ENCODE measurements at regions not wholly inside any gene's neighbourhood (a gene's known extent, or its start where the extent isn't known, plus 50 kb on each side); places are given as distances from the start of the nearest gene placed in this dataset.
"Not testable (repeated sequence)": the region's sequence is repeated elsewhere in the genome, so short reads cannot be mapped to it uniquely, and the experiment has no call there.

DNA sequence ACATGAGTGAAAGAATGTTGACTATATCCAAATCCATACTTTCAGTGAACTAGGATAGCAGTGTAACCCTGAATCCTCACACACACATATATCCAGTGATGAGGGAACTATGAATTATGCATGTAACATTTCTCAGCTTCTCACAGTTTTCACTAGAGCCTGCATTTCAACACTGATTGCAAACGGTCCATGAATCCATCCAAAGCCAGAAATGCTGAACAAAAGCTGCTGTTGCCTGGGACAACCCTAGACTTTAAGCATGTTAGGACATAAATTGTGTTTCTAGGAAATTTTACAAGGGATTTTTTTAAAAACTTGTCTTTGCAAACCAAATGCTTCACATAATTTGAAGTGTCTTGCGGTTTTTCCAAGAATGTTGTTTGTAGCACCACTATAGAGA lies 2010.0 kb upstream of the WWC1 start:
- TF ChIP-seq, protein P1, sequence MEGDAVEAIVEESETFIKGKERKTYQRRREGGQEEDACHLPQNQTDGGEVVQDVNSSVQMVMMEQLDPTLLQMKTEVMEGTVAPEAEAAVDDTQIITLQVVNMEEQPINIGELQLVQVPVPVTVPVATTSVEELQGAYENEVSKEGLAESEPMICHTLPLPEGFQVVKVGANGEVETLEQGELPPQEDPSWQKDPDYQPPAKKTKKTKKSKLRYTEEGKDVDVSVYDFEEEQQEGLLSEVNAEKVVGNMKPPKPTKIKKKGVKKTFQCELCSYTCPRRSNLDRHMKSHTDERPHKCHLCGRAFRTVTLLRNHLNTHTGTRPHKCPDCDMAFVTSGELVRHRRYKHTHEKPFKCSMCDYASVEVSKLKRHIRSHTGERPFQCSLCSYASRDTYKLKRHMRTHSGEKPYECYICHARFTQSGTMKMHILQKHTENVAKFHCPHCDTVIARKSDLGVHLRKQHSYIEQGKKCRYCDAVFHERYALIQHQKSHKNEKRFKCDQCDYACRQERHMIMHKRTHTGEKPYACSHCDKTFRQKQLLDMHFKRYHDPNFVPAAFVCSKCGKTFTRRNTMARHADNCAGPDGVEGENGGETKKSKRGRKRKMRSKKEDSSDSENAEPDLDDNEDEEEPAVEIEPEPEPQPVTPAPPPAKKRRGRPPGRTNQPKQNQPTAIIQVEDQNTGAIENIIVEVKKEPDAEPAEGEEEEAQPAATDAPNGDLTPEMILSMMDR (IDR thresholded peaks at IDR 0.05; ENCODE audit: low read depth, low read length) = no peak
- no peak for DNase-seq (ENCODE audit: extremely low read depth, low read depth)

DNA sequence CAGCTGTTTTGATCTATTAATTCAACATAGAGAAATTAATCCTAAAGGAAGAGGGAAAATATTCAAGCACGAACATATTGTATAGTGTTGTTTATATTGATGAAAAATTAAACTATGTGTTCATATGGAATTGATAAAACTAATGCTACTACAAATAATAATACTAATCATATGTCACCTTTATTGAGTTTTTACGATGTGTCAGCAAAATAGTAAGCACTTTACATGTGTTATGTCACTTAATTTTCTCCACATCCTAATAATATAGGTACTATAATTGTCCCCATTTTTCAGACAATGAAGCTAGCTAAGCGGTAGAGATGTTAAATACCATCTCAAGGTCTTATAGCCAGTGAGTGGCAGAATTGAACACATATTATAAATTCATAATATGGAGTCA lies 2008.5 kb upstream of the WWC1 start:
- DNase-seq (ENCODE audit: extremely low read depth, low read depth) = no peak

DNA sequence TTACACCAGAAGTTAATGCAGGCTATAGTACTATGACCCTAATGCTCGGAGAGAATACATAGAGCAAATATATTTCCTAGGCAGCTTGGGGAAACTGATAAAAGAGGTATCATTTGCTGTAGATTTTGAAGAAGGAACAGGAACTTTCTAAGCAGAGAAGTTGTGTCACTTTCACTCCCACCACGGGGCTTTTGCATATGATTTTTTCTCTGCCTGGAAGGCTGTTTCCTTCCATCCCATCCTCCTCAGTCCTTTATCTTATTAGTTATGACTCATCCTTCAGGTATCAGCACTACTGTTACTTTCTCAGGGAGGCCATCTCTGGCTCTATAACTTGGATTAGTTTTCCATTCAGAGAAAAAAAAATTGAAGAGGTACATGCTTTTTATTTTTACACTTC lies 2006.1 kb upstream of the WWC1 start:
- no peak for DNase-seq (ENCODE audit: extremely low read depth, low read depth)
- TF ChIP-seq, protein P1 (IDR thresholded peaks at IDR 0.05; ENCODE audit: low read depth, low read length) = no peak

More for the DNA sequence above, 2008.5 kb upstream of the WWC1 start:
- TF ChIP-seq, protein P1 (IDR thresholded peaks at IDR 0.05; ENCODE audit: low read depth, low read length) = no peak

DNA sequence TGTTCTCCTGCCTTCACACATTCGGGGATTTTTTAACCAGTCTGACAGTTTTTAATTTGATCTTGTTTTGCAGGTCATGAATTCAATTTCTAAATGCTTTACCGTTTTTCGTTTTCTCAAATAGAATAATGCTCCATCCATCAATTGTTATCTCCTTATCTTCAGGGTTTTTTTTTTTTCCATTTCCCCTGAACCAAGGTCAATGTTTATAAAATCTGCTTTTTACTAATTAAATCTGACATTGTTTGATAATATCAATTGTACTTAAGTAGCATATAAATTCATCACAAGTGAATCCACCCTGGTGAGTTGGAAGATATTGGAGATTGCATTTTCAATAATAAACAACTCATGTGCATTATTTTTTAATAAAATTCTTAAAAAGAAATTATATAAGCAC lies 2004.6 kb upstream of the WWC1 start:
- TF ChIP-seq, protein P1 (IDR thresholded peaks at IDR 0.05; ENCODE audit: low read depth, low read length) = no peak
- no peak for DNase-seq (ENCODE audit: extremely low read depth, low read depth)

DNA sequence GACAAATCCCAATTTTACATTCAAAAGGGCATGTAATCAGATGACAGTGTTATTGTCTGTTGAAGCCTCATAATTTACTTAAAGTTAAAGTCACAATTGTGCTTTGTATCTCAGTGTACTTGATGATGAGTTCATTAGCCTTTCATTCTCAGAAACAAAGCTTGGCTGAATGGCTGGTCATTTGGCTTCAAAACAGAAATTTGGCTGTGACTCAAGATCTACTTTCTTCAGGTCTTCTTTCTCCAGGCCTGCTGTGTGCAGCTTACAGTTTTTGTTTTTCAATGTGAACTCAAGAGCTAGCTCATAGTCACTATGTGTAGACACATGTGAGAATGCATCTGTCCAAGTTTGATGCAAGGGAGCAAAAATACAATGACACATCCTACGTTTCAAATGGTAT lies 2003.6 kb upstream of the WWC1 start:
- no peak for DNase-seq (ENCODE audit: extremely low read depth, low read depth)
- TF ChIP-seq, protein P1 (IDR thresholded peaks at IDR 0.05; ENCODE audit: low read depth, low read length) = no peak

DNA sequence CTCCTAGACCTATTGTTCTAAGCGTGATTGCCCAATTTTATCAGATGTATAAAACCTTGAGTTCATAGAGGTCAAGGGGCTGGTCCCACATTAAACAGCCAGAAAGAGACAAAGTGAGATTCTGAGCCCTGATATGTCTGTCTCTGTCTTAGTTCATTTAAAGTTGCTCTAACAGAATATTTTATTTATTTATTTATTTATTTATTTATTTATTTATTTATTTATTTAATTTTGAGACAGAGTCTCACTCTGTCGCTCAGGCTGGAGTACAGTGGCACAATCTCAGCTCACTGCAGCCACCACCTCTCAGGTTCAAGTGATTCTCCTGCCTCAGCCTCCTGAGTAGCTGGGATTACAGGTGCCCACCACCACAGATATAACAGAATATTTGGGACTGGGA lies 1999.6 kb upstream of the WWC1 start:
- not testable (repeated sequence) for DNase-seq (ENCODE audit: extremely low read depth, low read depth)

DNA sequence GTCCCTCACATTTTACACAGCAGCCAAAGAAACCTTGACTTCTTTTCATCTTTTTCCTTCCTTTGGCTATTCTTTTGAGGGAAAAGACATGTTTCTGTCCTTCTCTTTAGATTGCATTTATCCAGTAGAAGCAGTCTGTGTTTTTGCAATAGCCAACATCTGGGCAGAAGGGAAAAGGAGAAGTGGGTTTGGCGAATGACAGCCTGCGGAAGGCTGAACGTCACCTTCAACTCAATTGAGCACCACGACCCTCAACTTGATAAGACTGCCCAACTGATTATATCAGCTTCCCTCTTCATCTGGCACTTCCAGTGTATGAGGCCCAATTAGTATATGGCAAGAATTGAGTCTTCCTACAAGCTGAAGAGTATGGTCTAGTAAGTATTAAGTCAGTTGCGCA lies 1997.6 kb upstream of the WWC1 start:
- DNase-seq (ENCODE audit: extremely low read depth, low read depth) = no peak

DNA sequence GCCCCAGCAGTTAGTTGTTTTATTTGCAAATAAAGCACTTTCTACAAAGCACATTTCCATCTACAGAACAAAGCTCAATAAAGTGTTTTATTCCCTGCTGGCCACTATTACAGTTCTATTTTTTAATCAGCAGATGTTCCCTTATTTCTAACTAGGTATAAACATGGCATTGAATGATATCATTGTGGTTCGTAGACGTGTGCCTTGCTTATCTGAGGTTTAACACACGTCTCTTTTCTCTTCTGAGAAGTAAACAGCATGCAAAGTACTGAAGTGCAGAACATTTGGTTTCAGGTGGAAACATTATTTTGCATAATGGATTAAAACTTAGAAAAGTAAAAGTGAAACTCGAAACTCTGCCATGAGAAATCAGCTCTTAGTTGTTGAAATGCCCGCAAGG lies 1989.3 kb upstream of the WWC1 start:
- TF ChIP-seq, protein P1 (IDR thresholded peaks at IDR 0.05; ENCODE audit: low read depth, low read length) = no peak
- DNase-seq (ENCODE audit: extremely low read depth, low read depth) = no peak

More for the DNA sequence above, 1997.6 kb upstream of the WWC1 start:
- TF ChIP-seq, protein P1 (IDR thresholded peaks at IDR 0.05; ENCODE audit: low read depth, low read length) = no peak
